CD8-positive, alpha-beta memory T cell (primary cell): ENCODE measurements at regions not wholly inside any gene's neighbourhood (a gene's known extent, or its start where the extent isn't known, plus 50 kb on each side); places are given as distances from the start of the nearest gene placed in this dataset.
"Not testable (repeated sequence)": the region's sequence is repeated elsewhere in the genome, so short reads cannot be mapped to it uniquely, and the experiment has no call there.

Experiments
- CTCF ChIA-PET: fragments of 350-600 bp; sonication (Branson Sonifier 250); formaldehyde crosslinking; loops from one replicate; lab custom pipeline; 2021; ENCODE audit warnings: antibody characterized with exemption; lab: Charles Lee
- POLR2A ChIA-PET: fragments of 350-600 bp; sonication (Branson Sonifier 250); formaldehyde crosslinking; loops from one replicate; lab custom pipeline; 2021; ENCODE audit warnings: antibody characterized with exemption; lab: Charles Lee
- DNase-seq, 5 donors: peaks; one replicate each; pipeline versions ENCODE4 v3.0.0 to v3.0.0-alpha.2; 2020 to 2022; ENCODE audit warnings: mixed read lengths in 1 of 5
- H3K27ac ChIP-seq: one replicate; pipeline ENCODE4 v1.7.0; 2013; ENCODE audit warnings: low read depth, mild to moderate bottlenecking, low read length, moderate library complexity
- H3K27me3 ChIP-seq: 2 replicates; pipeline ENCODE4 v1.7.0; 2013; ENCODE audit warnings: low read length, mild to moderate bottlenecking; ENCODE audit not compliant: insufficient read depth, poor library complexity, severe bottlenecking
- H3K36me3 ChIP-seq: 2 replicates; pipeline ENCODE4 v1.7.0; 2013; ENCODE audit warnings: mild to moderate bottlenecking, low read length, moderate library complexity; ENCODE audit not compliant: insufficient read depth
- H3K4me1 ChIP-seq: 2 replicates; pipeline ENCODE4 v1.7.0; 2013; ENCODE audit warnings: mild to moderate bottlenecking, low read length, moderate library complexity; ENCODE audit not compliant: insufficient read depth
- H3K4me3 ChIP-seq: 2 replicates; pipeline ENCODE4 v1.7.0; 2013; ENCODE audit warnings: mild to moderate bottlenecking, low read length
- H3K9me3 ChIP-seq: 2 replicates; pipeline ENCODE4 v1.7.0; 2013; ENCODE audit warnings: mild to moderate bottlenecking, low read length
- H3K27ac Mint-ChIP-seq, 8 donors: one replicate each; pipeline ENCODE4 v1.8.0; 2020 to 2021; ENCODE audit warnings: mixed read lengths in 8 of 8, mild to moderate bottlenecking in 6 of 8, inconsistent platforms in 3 of 8, moderate library complexity in 3 of 8
- H3K27me3 Mint-ChIP-seq, 2 donors: one replicate each; pipeline ENCODE4 v1.8.0; 2020 to 2021; ENCODE audit warnings: mixed read lengths in 2 of 2, mild to moderate bottlenecking in 1 of 2, moderate library complexity in 1 of 2
- H3K36me3 Mint-ChIP-seq, 3 donors: one replicate each; pipeline ENCODE4 v1.8.0; 2020 to 2021; ENCODE audit warnings: mixed read lengths in 3 of 3, inconsistent platforms in 1 of 3, mild to moderate bottlenecking in 1 of 3
- H3K4me1 Mint-ChIP-seq, 3 donors: one replicate each; pipeline ENCODE4 v1.8.0; 2020 to 2021; ENCODE audit warnings: mixed read lengths in 3 of 3, inconsistent platforms in 1 of 3, mild to moderate bottlenecking in 1 of 3
- H3K4me3 Mint-ChIP-seq, 7 donors: one replicate each; pipeline ENCODE4 v1.8.0; 2020 to 2021; ENCODE audit warnings: mixed read lengths in 7 of 7, mild to moderate bottlenecking in 6 of 7, moderate library complexity in 4 of 7, inconsistent platforms in 2 of 7
- H3K9me3 Mint-ChIP-seq, 5 donors: one replicate each; pipeline ENCODE4 v1.8.0; 2020 to 2022; ENCODE audit warnings: mixed read lengths in 5 of 5, mild to moderate bottlenecking in 3 of 5, moderate library complexity in 2 of 5, inconsistent platforms in 1 of 5

DNA sequence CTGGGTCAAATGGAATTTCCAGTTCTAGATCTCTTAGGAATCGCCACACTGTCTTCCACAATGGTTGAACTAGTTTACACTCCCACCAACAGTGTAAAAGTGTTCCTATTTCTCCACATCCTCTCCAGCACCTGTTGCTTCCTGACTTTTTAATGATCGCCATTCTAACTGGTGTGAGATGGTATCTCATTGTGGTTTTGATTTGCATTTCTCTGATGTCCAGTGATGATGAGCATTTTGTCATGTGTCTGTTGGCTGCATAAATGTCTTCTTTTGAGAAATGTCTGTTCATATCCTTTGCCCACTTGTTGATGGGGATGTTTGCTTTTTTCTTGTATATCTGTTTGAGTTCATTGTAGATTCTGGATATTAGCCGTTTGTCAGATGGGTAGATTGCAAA, 145.2 kb upstream of the CNKSR2 start:
- H3K27ac ChIP-seq, CTCF ChIA-PET, H3K4me3 Mint-ChIP-seq, DNase-seq, H3K27ac Mint-ChIP-seq, H3K27me3 ChIP-seq, POLR2A ChIA-PET, H3K4me1 ChIP-seq, H3K4me3 ChIP-seq, H3K4me1 Mint-ChIP-seq, H3K9me3 ChIP-seq, H3K27me3 Mint-ChIP-seq, H3K36me3 Mint-ChIP-seq, H3K36me3 ChIP-seq: not testable (repeated sequence)
- peaks cover 0 to 10% (median 3%) of the 10 kb centered on the region in 5 donors for H3K9me3 Mint-ChIP-seq

GRCh38 chrX:21255032-21255618, 119.1 kb upstream of the CNKSR2 start:
- no peak overlapping the region for H3K27ac Mint-ChIP-seq
- H3K4me3 ChIP-seq, result no peak overlapping the region
- H3K27me3 ChIP-seq, result no peaks in the 10 kb centered on the region
- H3K9me3 Mint-ChIP-seq, result peaks cover 0 to 4% (median 0%) of the 10 kb centered on the region in 5 donors
- POLR2A ChIA-PET, result no interaction called here
- CTCF ChIA-PET, result no interaction called here
- DNase-seq, result no peak
- H3K4me3 Mint-ChIP-seq, result no peak overlapping the region
- H3K4me1 Mint-ChIP-seq, result no peaks in the 10 kb centered on the region
- no peak overlapping the region for H3K27ac ChIP-seq
- H3K27me3 Mint-ChIP-seq, result peaks cover 0 to 4% of the 10 kb centered on the region in 2 donors
- no peaks in the 10 kb centered on the region for H3K36me3 ChIP-seq
- no peaks in the 10 kb centered on the region for H3K4me1 ChIP-seq
- H3K36me3 Mint-ChIP-seq, result no peaks in the 10 kb centered on the region
- no peaks in the 10 kb centered on the region for H3K9me3 ChIP-seq

- CTCF ChIA-PET, result no interaction called here
- H3K4me1 Mint-ChIP-seq, result no peaks in the 10 kb centered on the region
- POLR2A ChIA-PET, result no interaction called here
- Histone ChIP-seq H3K27ac (no peak overlapping the region), H3K4me3 (no peak overlapping the region), H3K27me3 (no peaks in the 10 kb centered on the region), H3K4me1 (no peaks in the 10 kb centered on the region), H3K9me3 (no peaks in the 10 kb centered on the region), H3K36me3 (no peaks in the 10 kb centered on the region)
- peaks cover 6 to 27% (median 11%) of the 10 kb centered on the region in 5 donors for H3K9me3 Mint-ChIP-seq
- H3K27me3 Mint-ChIP-seq, result peaks cover 0 to 3% of the 10 kb centered on the region in 2 donors
- no peaks in the 10 kb centered on the region for H3K36me3 Mint-ChIP-seq
- no peak for DNase-seq
- no peak overlapping the region for H3K4me3 Mint-ChIP-seq
- H3K27ac Mint-ChIP-seq, result no peak overlapping the region
These were observed 107.3 kb upstream of the CNKSR2 start for GRCh38 chrX:21266949-21267348.

DNA sequence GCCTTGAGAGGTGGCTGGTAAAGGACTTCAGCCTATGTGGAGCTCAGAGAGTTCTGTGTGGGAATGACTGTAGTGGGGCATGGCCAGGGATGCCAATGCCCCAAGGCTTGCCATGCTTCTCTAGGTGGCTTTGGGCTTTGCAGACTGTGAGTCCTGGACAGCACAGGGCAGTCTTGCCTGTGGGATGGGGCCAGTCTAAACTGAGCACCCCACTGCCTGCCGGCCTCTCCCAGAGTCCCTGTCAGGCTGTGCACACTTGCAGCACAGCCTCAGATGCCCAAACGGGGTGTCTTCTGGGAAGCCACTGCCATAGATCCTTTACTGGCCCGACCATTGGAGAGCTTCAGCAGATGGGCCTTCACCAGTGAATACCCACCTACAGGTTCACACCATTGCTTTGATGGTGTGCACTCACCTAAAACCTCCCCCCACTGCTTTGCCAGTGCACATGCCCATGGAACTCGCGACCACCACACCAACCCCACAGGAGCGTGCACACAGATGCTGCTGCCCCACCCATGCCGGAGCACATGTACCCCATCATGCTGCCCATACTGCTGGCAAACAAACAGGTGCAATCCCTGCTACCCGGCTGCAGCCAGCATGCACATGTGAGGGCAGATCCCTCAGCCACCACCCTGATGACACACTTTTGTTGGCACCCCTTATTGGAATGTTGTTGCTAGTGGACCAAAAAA, 97.3 kb upstream of the CNKSR2 start:
- H3K4me1 ChIP-seq, result no peaks in the 10 kb centered on the region
- no peaks in the 10 kb centered on the region for H3K36me3 ChIP-seq
- H3K4me1 Mint-ChIP-seq, result no peaks in the 10 kb centered on the region
- H3K4me3 ChIP-seq, result no peak overlapping the region
- no peak overlapping the region for H3K4me3 Mint-ChIP-seq
- POLR2A ChIA-PET, result no interaction called here
- no peaks in the 10 kb centered on the region for H3K9me3 ChIP-seq
- H3K27ac Mint-ChIP-seq, result no peak overlapping the region
- DNase-seq, result no peak
- H3K36me3 Mint-ChIP-seq, result no peaks in the 10 kb centered on the region
- peaks cover 0 to 5% of the 10 kb centered on the region in 2 donors for H3K27me3 Mint-ChIP-seq
- CTCF ChIA-PET, result no interaction called here
- H3K9me3 Mint-ChIP-seq, result peaks cover 0 to 15% (median 8%) of the 10 kb centered on the region in 5 donors
- no peak overlapping the region for H3K27ac ChIP-seq
- H3K27me3 ChIP-seq, result no peaks in the 10 kb centered on the region

DNA sequence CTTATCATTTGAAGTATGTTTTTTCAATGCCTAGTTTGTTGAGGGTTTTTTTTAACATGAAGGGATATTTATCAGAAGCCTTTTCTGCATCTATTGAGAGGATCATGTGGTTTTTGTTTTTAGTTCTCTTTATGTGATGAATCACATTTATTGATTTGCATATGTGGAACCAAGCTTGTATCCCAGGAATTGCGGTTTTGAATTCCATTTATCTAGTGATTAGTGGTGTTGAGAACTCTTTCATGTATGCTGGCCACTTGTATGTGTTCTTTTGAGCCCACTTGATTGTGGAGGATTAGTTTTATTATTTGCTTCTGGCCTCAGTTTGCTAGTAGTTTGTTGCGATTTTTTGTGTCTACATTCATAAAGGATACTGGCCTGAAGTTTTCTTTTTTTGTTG, 85.0 kb upstream of the CNKSR2 start:
- Histone ChIP-seq H3K4me1 (no peaks in the 10 kb centered on the region), H3K27me3 (no peaks in the 10 kb centered on the region), H3K36me3 (no peaks in the 10 kb centered on the region), H3K27ac (no peak overlapping the region), H3K9me3 (no peaks in the 10 kb centered on the region), H3K4me3 (no peak overlapping the region)
- DNase-seq, result no peak
- Mint-ChIP-seq H3K27ac (no peak overlapping the region), H3K27me3 (peaks cover 0 to 2% of the 10 kb centered on the region in 2 donors), H3K9me3 (peaks cover 0 to 2% (median 0%) of the 10 kb centered on the region in 5 donors), H3K4me1 (no peaks in the 10 kb centered on the region), H3K4me3 (no peak overlapping the region), H3K36me3 (no peaks in the 10 kb centered on the region)
- POLR2A ChIA-PET, result no interaction called here
- CTCF ChIA-PET, result no interaction called here

DNA sequence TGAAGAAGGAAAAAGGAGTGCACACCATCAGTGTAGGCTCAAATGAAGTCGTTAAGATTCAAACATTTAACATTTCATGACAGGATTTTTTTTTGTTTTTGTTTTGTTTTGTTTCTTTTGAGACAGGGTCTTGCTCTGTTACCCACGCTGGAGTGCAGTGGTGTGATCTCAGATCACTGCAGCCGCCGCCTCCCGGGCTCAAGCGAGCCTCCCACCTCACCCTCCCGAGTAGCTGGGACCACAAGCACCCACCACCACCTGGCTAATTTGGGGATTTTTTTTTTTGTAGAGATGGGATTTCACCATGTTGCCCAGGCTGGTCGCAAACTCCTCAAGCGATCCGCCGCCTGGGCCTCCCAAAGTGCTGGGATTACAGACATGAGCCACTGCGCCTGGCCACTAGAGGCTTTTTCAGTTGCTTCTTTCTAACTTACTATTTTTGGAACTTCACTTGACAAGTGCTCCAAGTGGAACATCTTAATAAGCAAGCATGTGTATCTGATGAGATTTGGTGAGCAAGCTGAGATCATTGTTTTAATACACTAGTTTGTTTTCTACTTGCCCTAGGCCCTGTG, 78.9 kb upstream of the CNKSR2 start:
- peaks cover 0 to 5% (median 0%) of the 10 kb centered on the region in 5 donors for H3K9me3 Mint-ChIP-seq
- ChIA-PET CTCF (no interaction called here), POLR2A (no interaction called here)
- no peak overlapping the region for H3K27ac ChIP-seq
- H3K27ac Mint-ChIP-seq, result no peak overlapping the region
- H3K4me1 ChIP-seq, result no peaks in the 10 kb centered on the region
- H3K27me3 ChIP-seq, result no peaks in the 10 kb centered on the region
- H3K4me3 Mint-ChIP-seq, result no peak overlapping the region
- no peaks in the 10 kb centered on the region for H3K4me1 Mint-ChIP-seq
- H3K36me3 ChIP-seq, result no peaks in the 10 kb centered on the region
- H3K27me3 Mint-ChIP-seq, result peaks cover 0 to 13% of the 10 kb centered on the region in 2 donors
- no peak overlapping the region for H3K4me3 ChIP-seq
- H3K36me3 Mint-ChIP-seq, result no peaks in the 10 kb centered on the region
- no peak for DNase-seq
- no peaks in the 10 kb centered on the region for H3K9me3 ChIP-seq

GRCh38 chrX:21305799-21306336, 68.3 kb upstream of the CNKSR2 start:
- Mint-ChIP-seq H3K36me3 (no peaks in the 10 kb centered on the region), H3K9me3 (no peaks in the 10 kb centered on the region), H3K4me3 (no peak overlapping the region), H3K4me1 (no peaks in the 10 kb centered on the region), H3K27me3 (peaks cover 0 to 5% of the 10 kb centered on the region in 2 donors), H3K27ac (peak overlapping the region in 1 of 8 donors; percentile 41)
- no peak overlapping the region for H3K27ac ChIP-seq
- CTCF ChIA-PET, result no interaction called here
- no peaks in the 10 kb centered on the region for H3K36me3 ChIP-seq
- no peaks in the 10 kb centered on the region for H3K4me1 ChIP-seq
- POLR2A ChIA-PET, result no interaction called here
- no peaks in the 10 kb centered on the region for H3K27me3 ChIP-seq
- H3K9me3 ChIP-seq, result no peaks in the 10 kb centered on the region
- DNase-seq, result no peak
- H3K4me3 ChIP-seq, result no peak overlapping the region

DNA sequence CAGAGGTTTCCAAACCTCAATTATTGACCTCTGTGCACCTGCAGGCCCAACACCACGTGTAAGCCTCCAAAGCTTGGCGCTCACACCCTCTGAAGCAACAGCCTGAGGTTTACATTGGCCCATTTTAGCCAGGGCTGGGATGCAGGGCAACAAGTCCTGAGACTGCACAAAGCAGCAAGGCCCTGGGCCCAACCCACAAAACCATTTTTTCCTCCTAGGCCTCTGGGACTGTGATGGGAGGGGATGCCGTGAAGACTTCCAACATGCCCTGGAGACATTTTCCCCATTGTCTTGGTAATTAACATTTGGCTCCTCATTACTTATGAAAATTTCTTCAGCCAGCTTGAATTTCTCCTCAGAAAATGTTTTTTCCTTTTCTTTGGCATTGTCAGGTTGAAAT, 54.9 kb upstream of the CNKSR2 start:
- POLR2A ChIA-PET, result no interaction called here
- Mint-ChIP-seq H3K9me3 (peaks cover 0 to 6% (median 5%) of the 10 kb centered on the region in 5 donors), H3K4me1 (no peaks in the 10 kb centered on the region), H3K36me3 (no peaks in the 10 kb centered on the region), H3K27me3 (no peaks in the 10 kb centered on the region), H3K27ac (no peak overlapping the region), H3K4me3 (no peak overlapping the region)
- no peak for DNase-seq
- Histone ChIP-seq H3K36me3 (no peaks in the 10 kb centered on the region), H3K27me3 (no peaks in the 10 kb centered on the region), H3K9me3 (no peaks in the 10 kb centered on the region), H3K27ac (no peak overlapping the region), H3K4me3 (no peak overlapping the region), H3K4me1 (no peaks in the 10 kb centered on the region)
- CTCF ChIA-PET, result no interaction called here
